Cerebellar nuclear complex (tissue), 1 donor: ENCODE measurements at regions not wholly inside any gene's neighbourhood (a gene's known extent, or its start where the extent isn't known, plus 50 kb on each side); places are given as distances from the start of the nearest gene placed in this dataset.

ENCODE experiments used
- DNase-seq, 2 experiments: peaks; one replicate each; lab custom pipeline; 2025; lab: John Stamatoyannopoulos, UW

- no peak for DNase-seq
These were observed 609.0 kb downstream of the DHX35 start for GRCh38 chr20:39571171-39571570.

GRCh38 chr20:39568109-39568508 lies 606.0 kb downstream of the DHX35 start:
- DNase-seq, result no peak

GRCh38 chr20:39563349-39563748 lies 601.2 kb downstream of the DHX35 start:
- no peak for DNase-seq

GRCh38 chr20:39554341-39554740 lies 592.2 kb downstream of the DHX35 start:
- no peak for DNase-seq

GRCh38 chr20:39553120-39553519 lies 591.0 kb downstream of the DHX35 start:
- no peak for DNase-seq

- no peak for DNase-seq
These were observed 587.6 kb downstream of the DHX35 start for GRCh38 chr20:39549733-39550132.

GRCh38 chr20:39547546-39548408 lies 585.6 kb downstream of the DHX35 start:
- DNase-seq, result no peak

- DNase-seq, result no peak
These were observed 579.1 kb downstream of the DHX35 start for GRCh38 chr20:39541136-39541803.

- no peak for DNase-seq
These were observed 576.2 kb downstream of the DHX35 start for GRCh38 chr20:39538317-39538716.

GRCh38 chr20:39535301-39535700 lies 573.2 kb downstream of the DHX35 start:
- DNase-seq, result no peak

GRCh38 chr20:39534846-39535245 lies 572.7 kb downstream of the DHX35 start:
- DNase-seq, result no peak

- no peak for DNase-seq
These were observed 571.7 kb downstream of the DHX35 start for GRCh38 chr20:39533858-39534257.

- no peak for DNase-seq
These were observed 570.1 kb downstream of the DHX35 start for GRCh38 chr20:39532205-39532604.

GRCh38 chr20:39528436-39528835 lies 566.3 kb downstream of the DHX35 start:
- no peak for DNase-seq

GRCh38 chr20:39524371-39524911 lies 562.3 kb downstream of the DHX35 start:
- no peak for DNase-seq

- DNase-seq, result no peak
These were observed 561.3 kb downstream of the DHX35 start for GRCh38 chr20:39523405-39523804.

- DNase-seq, result no peak
These were observed 556.5 kb downstream of the DHX35 start for GRCh38 chr20:39518654-39519053.

GRCh38 chr20:39516964-39517363 lies 554.8 kb downstream of the DHX35 start:
- DNase-seq, result no peak

- DNase-seq, result no peak
These were observed 542.6 kb downstream of the DHX35 start for GRCh38 chr20:39504710-39505094.

- no peak for DNase-seq
These were observed 542.0 kb downstream of the DHX35 start for GRCh38 chr20:39503902-39504709.

- DNase-seq, result no peak
These were observed 530.2 kb downstream of the DHX35 start for GRCh38 chr20:39492223-39492797.

GRCh38 chr20:39491711-39492110 lies 529.6 kb downstream of the DHX35 start:
- DNase-seq, result no peak
